GM19238 (cell line): ENCODE measurements at regions not wholly inside any gene's neighbourhood (a gene's known extent, or its start where the extent isn't known, plus 50 kb on each side); places are given as distances from the start of the nearest gene placed in this dataset.
"Not testable (repeated sequence)": the region's sequence is repeated elsewhere in the genome, so short reads cannot be mapped to it uniquely, and the experiment has no call there.

Experiments used
- DNase-seq: peaks from one replicate; pipeline ENCODE4 v3.0.0; 2011; ENCODE audit warnings: low spot score; ENCODE audit not compliant: insufficient read length

GRCh38 chr16:18263046-18263445 lies 73.5 kb downstream of the NPIPA8 start:
- not testable (repeated sequence) for DNase-seq

- not testable (repeated sequence) for DNase-seq
Observed at GRCh38 chr16:18261848-18262247, 74.7 kb downstream of the NPIPA8 start.

GRCh38 chr16:18259496-18260176 lies 76.9 kb downstream of the NPIPA8 start:
- not testable (repeated sequence) for DNase-seq

- not testable (repeated sequence) for DNase-seq
Observed at GRCh38 chr16:18252943-18253342, 83.6 kb downstream of the NPIPA8 start.

GRCh38 chr16:18230505-18230904 lies 106.0 kb downstream of the NPIPA8 start:
- not testable (repeated sequence) for DNase-seq

GRCh38 chr16:18222054-18223009 lies 114.2 kb downstream of the NPIPA8 start:
- not testable (repeated sequence) for DNase-seq

GRCh38 chr16:18217741-18218140 lies 118.8 kb downstream of the NPIPA8 start:
- not testable (repeated sequence) for DNase-seq

- not testable (repeated sequence) for DNase-seq
Observed at GRCh38 chr16:18216814-18217213, 119.7 kb downstream of the NPIPA8 start.

GRCh38 chr16:18213810-18214209 lies 122.7 kb downstream of the NPIPA8 start:
- DNase-seq, result not testable (repeated sequence)

- DNase-seq, result not testable (repeated sequence)
Observed at GRCh38 chr16:18211505-18211904, 125.0 kb downstream of the NPIPA8 start.

- not testable (repeated sequence) for DNase-seq
Observed at GRCh38 chr16:18204786-18205185, 131.8 kb downstream of the NPIPA8 start.

GRCh38 chr16:18204309-18204708 lies 132.2 kb downstream of the NPIPA8 start:
- DNase-seq, result not testable (repeated sequence)

- not testable (repeated sequence) for DNase-seq
Observed at GRCh38 chr16:18201511-18201910, 135.0 kb downstream of the NPIPA8 start.

GRCh38 chr16:18192389-18192788 lies 144.1 kb downstream of the NPIPA8 start:
- not testable (repeated sequence) for DNase-seq

- DNase-seq, result not testable (repeated sequence)
Observed at GRCh38 chr16:18190179-18190578, 146.4 kb downstream of the NPIPA8 start.

GRCh38 chr16:18184755-18185154 lies 151.8 kb downstream of the NPIPA8 start:
- DNase-seq, result not testable (repeated sequence)

- not testable (repeated sequence) for DNase-seq
Observed at GRCh38 chr16:18181028-18181427, 155.5 kb downstream of the NPIPA8 start.

GRCh38 chr16:18173945-18174497 lies 162.5 kb downstream of the NPIPA8 start:
- DNase-seq, result not testable (repeated sequence)

GRCh38 chr16:18162293-18162692 lies 174.2 kb downstream of the NPIPA8 start:
- not testable (repeated sequence) for DNase-seq

- DNase-seq, result not testable (repeated sequence)
Observed at GRCh38 chr16:18161224-18161623, 175.3 kb downstream of the NPIPA8 start.

GRCh38 chr16:18159185-18159584 lies 177.4 kb downstream of the NPIPA8 start:
- DNase-seq, result not testable (repeated sequence)

- DNase-seq, result not testable (repeated sequence)
Observed at GRCh38 chr16:18157854-18158253, 178.7 kb downstream of the NPIPA8 start.
